GM21529 (cell line): ENCODE measurements at regions not wholly inside any gene's neighbourhood (a gene's known extent, or its start where the extent isn't known, plus 50 kb on each side); places are given as distances from the start of the nearest gene placed in this dataset.

Experiments used
- ATAC-seq: cut with Tn5 transposase; IDR thresholded peaks from one replicate; pipeline ENCODE4 v1.9.1; 2021; ENCODE audit not compliant: unreplicated experiment

DNA sequence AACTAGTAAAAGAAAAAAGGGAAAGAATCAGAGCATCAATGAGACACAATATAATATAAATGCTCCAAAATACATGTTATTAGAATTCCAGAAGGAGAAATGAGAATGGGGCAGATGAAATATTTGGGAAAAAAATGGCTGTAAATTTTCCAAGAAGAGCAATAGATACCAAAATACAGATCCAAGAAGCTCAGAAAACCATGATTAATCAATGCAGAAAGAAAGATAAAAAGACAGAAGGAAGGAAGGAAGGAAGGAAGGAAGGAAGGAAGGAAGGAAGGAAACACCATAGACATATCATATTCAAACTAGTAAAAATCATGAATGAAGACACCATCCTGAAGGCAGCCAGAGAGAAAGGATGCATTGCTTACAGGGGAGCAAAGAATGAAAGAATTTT lies 920.9 kb downstream of the EFNA5 start:
- no peak for ATAC-seq

DNA sequence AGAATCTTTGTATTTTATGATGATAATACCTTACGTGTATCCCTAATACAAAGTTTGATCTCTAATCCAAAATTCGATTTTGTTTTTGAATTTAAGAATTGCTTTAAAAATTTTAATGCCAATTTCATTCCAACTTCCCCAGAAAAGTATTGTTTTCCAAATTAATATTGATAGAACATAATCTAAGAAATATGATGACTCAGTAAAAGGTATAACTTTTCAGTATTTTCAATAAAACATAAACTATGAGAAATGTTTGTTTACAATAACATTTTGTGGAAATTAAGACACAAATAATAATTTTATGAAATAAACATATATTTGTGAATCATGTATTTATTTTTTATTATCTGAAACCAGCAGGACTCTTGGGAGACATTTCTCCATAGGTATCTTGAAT lies 931.6 kb downstream of the EFNA5 start:
- no peak for ATAC-seq

GRCh38 chr5:106737111-106737510 lies 933.6 kb downstream of the EFNA5 start:
- no peak for ATAC-seq

- ATAC-seq = no peak
Observed at GRCh38 chr5:106732624-106733023, 938.1 kb downstream of the EFNA5 start.

GRCh38 chr5:106730912-106731311 lies 939.8 kb downstream of the EFNA5 start:
- no peak for ATAC-seq

DNA sequence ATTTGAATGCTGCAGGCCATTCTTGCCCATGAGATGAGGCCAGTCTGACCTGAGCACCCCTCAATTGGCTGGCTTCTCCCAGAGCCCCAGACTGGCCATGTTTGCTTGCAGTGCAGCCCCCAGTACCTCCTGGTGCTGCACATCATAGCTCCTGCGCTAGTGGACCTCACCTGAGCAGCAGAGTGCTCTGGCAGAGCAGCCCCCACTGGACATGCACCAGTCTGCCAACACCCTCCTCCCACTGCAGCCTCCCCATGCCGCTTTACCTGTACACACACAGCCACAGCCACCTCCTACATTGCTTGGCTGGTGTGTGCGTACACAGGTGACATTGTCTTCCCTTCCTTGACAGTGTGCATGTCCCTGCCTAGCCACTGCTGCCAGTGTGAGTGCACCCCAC lies 940.2 kb downstream of the EFNA5 start:
- no peak for ATAC-seq

DNA sequence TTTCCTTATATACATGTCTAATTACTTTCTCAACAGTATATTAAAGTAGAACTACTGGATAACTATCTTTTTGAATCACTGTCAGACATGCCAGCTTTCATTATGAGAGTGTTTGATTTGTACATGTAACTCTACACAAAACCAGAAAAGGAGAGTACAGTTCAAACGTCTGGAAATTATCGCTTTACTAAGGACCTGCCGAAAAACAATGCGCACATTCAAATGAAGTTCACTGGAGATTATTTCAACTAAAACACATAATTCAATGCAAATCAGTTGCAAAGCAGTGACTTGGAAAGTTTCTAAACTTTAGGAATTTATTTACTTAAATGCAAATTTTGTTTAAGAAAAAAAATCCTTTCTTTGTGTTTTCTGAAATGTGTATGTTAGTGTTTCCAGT lies 942.5 kb downstream of the EFNA5 start:
- no peak for ATAC-seq

DNA sequence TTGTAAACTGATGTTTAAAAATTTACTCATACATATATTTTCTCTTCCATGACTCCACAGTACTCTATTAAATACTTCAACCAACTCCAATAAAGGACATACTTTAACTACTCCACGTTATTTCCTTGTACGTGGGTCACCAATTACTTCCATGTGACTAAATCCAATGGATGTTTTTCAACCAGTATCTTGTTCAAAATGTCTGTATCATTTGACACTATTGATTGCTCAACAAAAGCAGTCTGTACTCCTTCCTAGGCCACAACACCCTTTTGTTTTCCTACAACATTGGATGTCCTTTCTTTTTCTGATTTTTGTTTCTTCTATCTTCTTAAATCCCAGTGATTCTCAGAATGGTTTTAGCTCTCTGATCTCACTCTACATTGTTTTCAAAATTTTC lies 943.7 kb downstream of the EFNA5 start:
- ATAC-seq = no peak

DNA sequence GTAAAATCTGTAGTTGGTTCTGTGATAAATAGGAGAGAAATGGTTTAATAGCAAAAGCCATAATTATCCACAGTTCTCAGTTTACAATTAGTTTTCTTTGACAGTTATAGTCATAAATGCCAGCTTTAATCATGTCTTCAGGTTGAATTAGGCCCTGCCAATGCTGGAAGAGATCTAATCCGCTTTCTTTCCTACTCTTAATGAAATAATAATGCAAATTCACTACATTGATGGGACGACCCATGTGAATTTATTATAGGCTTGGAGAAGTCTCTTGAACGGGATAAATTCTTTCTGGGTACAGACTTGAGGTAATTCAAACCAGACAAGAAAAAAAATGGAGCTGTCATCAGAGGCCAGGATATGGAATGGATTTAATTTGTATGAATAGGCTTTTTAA lies 950.4 kb downstream of the EFNA5 start:
- ATAC-seq = no peak

- no peak for ATAC-seq
Observed at GRCh38 chr5:106699796-106700195, 970.9 kb downstream of the EFNA5 start.

DNA sequence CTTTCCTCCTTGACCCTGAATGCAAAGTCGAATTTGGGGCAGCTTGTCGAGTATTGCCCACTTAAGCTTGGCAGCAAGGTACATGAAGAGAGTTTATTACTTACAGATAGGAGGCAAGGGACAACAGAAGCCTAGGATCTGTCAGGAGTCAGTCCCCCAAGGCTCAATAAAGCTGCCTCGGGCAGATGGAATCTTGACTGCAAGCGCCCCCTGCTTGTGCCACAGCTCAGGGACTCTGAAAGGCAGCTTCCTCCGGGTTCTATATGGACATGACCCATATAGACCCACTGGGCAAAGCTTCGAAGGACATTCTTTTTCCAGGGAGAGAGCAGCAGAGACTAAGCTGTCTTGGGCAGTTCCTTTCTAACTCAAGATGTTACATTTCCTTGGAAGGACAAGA lies 971.5 kb downstream of the EFNA5 start:
- ATAC-seq = no peak

- no peak for ATAC-seq
Observed at GRCh38 chr5:106698169-106698568, 972.6 kb downstream of the EFNA5 start.

DNA sequence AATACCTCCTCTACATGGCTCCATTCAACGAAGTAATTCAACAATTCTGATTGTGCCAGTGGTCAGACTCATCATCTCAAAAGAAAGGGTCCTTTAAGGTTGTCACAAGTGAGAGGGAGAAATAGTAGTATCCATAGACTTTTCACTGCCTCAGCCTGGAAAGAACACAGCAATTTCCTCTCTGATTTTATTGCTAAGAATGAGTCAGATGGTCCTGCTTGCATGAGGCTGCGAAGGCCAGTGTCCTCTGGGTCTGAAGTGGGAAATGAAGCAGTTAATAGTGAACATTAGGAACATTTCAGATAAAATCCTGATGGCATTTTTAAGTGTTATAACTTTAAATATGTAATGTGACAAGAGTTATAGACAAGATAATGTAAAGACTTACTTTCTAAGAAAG lies 979.0 kb downstream of the EFNA5 start:
- ATAC-seq = no peak

DNA sequence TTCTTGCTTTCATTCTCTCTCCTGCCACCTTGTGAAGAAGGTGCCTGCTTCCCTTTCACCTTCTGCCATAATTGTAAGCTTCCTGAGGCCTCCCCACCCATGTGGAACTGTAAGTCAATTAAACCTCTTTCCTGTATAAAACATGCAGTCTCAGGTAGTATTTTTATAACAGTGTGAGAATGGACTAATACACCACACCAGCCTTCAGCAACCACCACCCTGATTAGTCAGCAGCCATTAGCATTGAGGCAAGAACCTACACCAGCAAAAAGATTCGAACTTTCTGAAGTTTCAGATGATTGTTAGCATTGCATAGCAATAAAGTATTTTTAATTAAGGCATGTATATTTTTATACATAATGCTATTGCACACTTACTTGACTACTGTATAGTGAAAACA lies 980.2 kb downstream of the EFNA5 start:
- no peak for ATAC-seq

- ATAC-seq = no peak
Observed at GRCh38 chr5:106680330-106680729, 990.4 kb downstream of the EFNA5 start.

GRCh38 chr5:106677057-106677456 lies 993.7 kb downstream of the EFNA5 start:
- ATAC-seq = no peak

- no peak for ATAC-seq
Observed at GRCh38 chr5:106675687-106676086, 995.0 kb downstream of the EFNA5 start.

DNA sequence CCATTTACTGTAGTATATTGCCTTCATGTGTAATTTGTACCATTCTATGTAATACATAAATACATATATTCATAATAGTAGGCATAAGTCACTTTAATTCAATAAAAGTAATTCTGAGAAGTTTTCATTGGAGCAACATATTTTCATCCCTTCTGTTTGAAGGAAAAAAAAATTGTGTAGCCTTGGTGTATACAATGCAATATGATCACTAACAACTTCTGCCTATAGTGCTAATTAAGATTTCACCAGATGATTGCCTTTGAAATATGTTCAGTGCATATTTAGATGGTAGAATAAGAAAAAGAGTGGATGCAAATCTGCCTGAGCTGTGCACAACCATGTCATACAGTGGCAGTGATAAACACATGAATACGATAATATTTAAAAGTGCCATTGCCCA lies 996.8 kb downstream of the EFNA5 start:
- no peak for ATAC-seq

DNA sequence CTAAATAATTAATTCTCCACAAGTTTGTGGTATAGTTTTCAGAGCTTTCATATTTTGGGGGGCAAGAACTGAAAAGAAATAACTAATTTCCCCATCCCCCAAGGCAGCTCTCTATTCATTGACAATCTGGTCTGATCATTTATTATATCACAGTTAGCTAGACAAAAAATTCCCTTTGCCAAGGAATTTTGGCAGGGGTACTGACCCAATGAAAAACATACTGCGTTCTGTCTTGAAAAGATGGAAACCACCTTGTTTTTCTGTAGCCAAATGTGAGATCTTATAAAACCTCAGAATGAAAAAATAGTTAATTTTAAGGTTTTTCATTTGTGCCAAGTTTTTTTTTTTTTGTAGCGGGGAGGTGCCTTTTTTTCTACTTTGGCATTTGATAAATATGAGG lies 1008.9 kb downstream of the EFNA5 start:
- ATAC-seq = no peak

DNA sequence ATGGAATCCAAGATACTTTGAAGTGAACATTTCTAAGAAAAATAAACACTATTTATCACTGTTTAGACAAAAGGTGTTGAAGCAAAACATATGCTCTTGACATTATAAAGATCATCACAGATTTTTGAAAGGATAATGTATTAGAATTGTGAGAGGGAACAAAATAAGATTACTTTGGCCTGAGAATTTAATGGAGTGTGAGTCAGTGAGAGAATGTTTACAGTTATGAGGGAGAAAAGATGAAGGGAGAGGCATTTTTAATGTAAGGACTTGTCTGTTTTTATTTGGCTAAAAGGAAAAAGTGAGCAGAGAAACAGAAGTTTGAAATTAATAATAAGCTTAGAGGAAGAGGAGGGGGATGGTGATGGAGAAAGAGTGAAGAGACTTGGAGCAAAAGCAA lies 1010.1 kb downstream of the EFNA5 start:
- ATAC-seq = no peak

DNA sequence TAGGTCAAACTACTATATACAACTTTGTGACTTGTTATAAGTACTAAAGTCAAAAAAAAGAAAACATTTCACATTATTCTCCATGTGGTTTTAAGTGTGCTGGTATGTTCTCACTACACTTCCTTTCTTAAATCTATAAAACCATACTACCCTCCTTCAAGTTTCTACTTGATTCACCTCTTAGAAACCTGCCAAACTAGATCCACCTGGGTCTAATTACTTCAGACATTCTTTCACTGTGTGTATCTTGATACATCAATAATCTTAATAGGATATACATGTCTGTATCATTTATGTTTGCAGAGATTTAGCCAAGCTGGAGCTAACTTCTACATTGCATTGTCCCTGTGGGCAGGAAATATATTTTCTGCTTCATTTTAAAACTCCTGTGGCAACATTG lies 1012.6 kb downstream of the EFNA5 start:
- no peak for ATAC-seq

- no peak for ATAC-seq
Observed at GRCh38 chr5:106656821-106657220, 1013.9 kb downstream of the EFNA5 start.

DNA sequence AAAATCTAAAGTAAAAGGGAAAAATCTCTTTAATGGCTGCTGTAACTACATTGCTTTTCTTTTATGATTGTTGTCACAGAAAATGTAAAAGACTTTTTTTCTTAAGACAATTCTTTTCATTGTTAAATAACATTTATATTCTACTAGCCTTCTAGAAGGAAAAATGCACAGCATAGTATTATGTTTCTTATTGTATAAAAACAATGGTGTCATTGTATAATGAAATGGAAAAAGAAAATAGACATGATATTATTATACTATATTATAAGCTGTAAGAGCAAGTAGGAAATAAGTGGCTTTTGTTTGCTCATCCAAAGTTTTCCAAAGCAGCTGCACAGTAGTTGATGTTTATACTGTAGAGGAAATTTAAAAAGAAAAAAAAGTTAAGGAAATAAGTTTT lies 1021.7 kb downstream of the EFNA5 start:
- no peak for ATAC-seq

- no peak for ATAC-seq
Observed at GRCh38 chr5:106648401-106648800, 1022.3 kb downstream of the EFNA5 start.
